Neural progenitor cell (in vitro differentiated cells): ENCODE measurements at regions not wholly inside any gene's neighbourhood (a gene's known extent, or its start where the extent isn't known, plus 50 kb on each side); places are given as distances from the start of the nearest gene placed in this dataset.

ENCODE experiments used
- CTCF ChIP-seq: fragments of 200-600 bp; sonication (generic); IDR thresholded peaks from 2 replicates; pipeline ENCODE4 v1.5.1; 2017; ENCODE audit warnings: antibody characterized with exemption, mild to moderate bottlenecking
- EZH2 ChIP-seq: fragments of 200-600 bp; sonication (generic); IDR thresholded peaks from 2 replicates; pipeline ENCODE4 v1.6.1; 2017; ENCODE audit warnings: antibody characterized with exemption, mild to moderate bottlenecking, moderate library complexity
- EZH2phosphoT487 ChIP-seq: fragments of 200-600 bp; sonication (generic); IDR thresholded peaks from 2 replicates; pipeline ENCODE4 v1.6.1; 2017; ENCODE audit warnings: antibody characterized with exemption

GRCh38 chr18:24761765-24762164, 301.3 kb downstream of the HRH4 start:
- TF ChIP-seq CTCF (no peak), EZH2 (no peak), EZH2phosphoT487 (no peak)
